Stimulated activated naive CD8-positive, alpha-beta T cell treated with anti-CD3 and anti-CD28 coated beads, Interleukin-15, Interleukin-2, amounts not matched to agents 100 ng/mL and 50 ng/mL, for 24 hours (primary cell): ENCODE measurements at regions not wholly inside any gene's neighbourhood (a gene's known extent, or its start where the extent isn't known, plus 50 kb on each side); places are given as distances from the start of the nearest gene placed in this dataset.

Source experiments
- H3K27ac Mint-ChIP-seq: one replicate; pipeline ENCODE4 v1.8.0; 2021; ENCODE audit warnings: mild to moderate bottlenecking, mixed read lengths
- H3K27me3 Mint-ChIP-seq: one replicate; pipeline ENCODE4 v1.8.0; 2021; ENCODE audit warnings: mixed read lengths
- H3K36me3 Mint-ChIP-seq: one replicate; pipeline ENCODE4 v1.8.0; 2021; ENCODE audit warnings: low read depth, mixed read lengths
- H3K4me1 Mint-ChIP-seq: one replicate; pipeline ENCODE4 v1.8.0; 2021; ENCODE audit warnings: low read depth, mixed read lengths
- H3K4me3 Mint-ChIP-seq: one replicate; pipeline ENCODE4 v1.8.0; 2021; ENCODE audit warnings: mild to moderate bottlenecking, mixed read lengths
- H3K9me3 Mint-ChIP-seq: one replicate; pipeline ENCODE4 v1.8.0; 2021; ENCODE audit warnings: mixed read lengths

DNA sequence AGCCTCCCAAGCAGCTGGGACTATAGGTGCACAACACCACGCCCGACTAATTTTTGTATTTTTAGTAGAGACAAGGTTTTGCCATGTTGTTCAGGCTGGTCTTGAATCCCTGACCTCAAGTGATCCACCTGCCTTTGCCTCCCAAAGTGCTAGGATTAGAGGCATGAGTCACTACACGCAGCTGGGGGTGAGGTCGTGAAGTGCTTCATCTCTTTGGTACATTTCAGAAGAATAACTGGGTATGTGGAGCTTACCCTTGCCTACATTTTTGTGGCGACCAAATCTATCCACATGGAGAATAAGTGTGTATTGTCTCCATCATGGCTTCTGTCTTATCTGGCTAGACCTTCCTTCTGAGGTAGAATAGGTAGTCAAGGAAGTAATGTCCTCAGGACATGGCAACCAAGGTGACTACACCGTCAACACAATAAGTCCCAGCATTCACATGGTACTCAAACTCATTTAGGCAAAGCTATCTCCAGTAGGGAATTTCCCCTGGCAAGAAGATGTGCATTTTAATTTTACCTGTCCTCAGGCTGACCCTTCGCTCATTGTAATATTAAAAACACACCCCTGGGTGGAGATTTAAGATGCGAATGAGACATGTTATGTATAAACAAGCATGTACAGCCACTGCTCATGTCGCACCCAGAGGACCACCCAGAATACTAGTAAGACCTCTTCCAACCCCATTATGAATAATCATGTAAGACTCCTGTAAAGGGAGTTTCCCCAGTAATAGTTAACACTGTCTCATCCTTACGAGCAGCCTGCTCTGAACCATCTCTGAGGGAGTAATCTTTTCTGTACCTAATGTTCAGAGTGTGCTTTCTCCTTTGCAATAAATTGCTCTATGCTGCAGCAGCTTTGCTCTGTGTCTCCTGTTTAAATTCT, 1173.2 kb downstream of the TAF11L14 start:
- Mint-ChIP-seq H3K27ac (no peak overlapping the region), H3K27me3 (peaks cover 6% of the 10 kb centered on the region), H3K36me3 (no peaks in the 10 kb centered on the region), H3K4me3 (no peak overlapping the region), H3K9me3 (no peaks in the 10 kb centered on the region), H3K4me1 (no peaks in the 10 kb centered on the region)

DNA sequence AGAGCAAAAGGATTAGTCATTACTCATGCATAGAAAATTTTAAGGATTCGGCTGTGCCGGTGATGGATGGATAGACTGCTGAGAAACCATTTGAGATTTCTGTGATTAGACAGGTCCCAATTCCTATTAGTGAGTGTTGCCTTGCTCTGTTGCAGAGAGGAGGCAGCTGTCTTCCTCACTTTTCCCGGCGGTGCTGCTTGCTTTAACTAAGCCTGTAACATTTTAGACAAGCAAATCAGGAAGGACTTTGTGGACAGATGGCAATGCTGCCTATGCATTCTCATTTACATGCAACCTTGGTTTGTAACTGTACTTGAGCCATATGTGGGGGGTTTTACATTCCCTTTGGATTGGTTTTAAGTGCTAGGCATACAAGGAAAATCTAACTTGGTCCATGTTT, 1176.3 kb downstream of the CDH18 start:
- no peaks in the 10 kb centered on the region for H3K36me3 Mint-ChIP-seq
- H3K27me3 Mint-ChIP-seq, result peaks cover 6% of the 10 kb centered on the region
- H3K4me3 Mint-ChIP-seq, result no peak overlapping the region
- no peak overlapping the region for H3K27ac Mint-ChIP-seq
- no peaks in the 10 kb centered on the region for H3K4me1 Mint-ChIP-seq
- H3K9me3 Mint-ChIP-seq, result no peaks in the 10 kb centered on the region

DNA sequence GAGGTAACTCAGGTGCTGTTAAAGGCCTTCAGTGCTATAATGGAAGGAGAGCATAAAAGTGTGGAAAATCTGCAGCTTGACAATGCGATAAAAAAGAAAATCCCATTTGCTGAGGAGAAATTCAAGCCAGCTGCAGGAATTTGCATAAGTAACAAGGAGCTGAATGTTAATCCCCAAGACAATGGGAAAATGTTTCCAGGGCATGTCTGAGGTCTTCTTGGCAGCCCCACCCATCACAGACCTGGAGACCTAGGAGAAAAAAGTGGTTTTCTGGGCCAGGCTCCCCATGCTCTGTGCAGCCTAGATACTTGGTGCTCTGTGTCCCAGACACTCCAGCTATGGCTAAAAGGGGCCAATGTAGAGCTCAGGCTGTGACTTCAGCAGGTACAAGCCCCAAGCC, 1159.6 kb downstream of the CDH18 start:
- Mint-ChIP-seq H3K36me3 (no peaks in the 10 kb centered on the region), H3K9me3 (no peaks in the 10 kb centered on the region), H3K27me3 (no peaks in the 10 kb centered on the region), H3K4me3 (no peak overlapping the region), H3K27ac (no peak overlapping the region), H3K4me1 (no peaks in the 10 kb centered on the region)

DNA sequence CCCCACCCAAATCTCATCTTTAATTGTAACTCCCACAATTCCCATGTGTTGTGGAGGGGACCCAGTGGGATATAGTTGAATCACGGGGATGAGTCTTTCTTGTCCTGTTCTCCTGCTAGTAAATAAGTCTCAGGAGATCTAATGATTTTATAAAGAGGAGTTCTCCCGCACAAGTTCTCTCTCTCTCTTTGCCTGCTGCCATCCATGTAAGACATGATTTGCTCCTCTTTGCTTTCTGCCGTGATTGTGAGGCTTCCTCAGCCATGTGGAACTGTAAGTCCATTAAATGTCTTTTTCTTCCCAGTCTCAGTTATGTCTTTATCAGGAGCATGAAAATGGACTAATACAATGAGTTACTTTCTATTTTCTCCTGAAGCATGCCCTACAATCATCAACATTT, 1158.5 kb downstream of the CDH18 start:
- H3K9me3 Mint-ChIP-seq, result no peaks in the 10 kb centered on the region
- H3K27me3 Mint-ChIP-seq, result no peaks in the 10 kb centered on the region
- no peaks in the 10 kb centered on the region for H3K36me3 Mint-ChIP-seq
- H3K27ac Mint-ChIP-seq, result no peak overlapping the region
- no peak overlapping the region for H3K4me3 Mint-ChIP-seq
- no peaks in the 10 kb centered on the region for H3K4me1 Mint-ChIP-seq

DNA sequence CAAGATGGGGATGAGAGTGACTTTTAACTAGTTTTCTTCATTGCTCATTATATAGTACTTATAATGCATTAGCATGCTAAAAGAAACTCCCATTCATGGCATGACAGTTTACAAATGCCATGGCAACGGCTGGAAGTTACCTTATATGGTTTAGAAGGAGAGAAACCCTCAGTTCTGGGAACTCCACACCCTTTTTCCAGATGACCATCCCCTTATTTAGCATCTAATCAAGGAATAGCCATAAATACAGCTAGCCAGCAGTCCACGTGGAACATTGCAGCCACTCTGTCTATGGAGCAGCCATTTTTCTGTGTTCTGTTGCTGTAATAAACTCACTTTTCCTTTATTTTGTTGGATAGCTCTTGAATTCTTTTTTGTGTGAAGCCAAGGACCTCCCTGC, 1137.8 kb downstream of the CDH18 start:
- Mint-ChIP-seq H3K36me3 (no peaks in the 10 kb centered on the region), H3K27ac (no peak overlapping the region), H3K4me3 (no peak overlapping the region), H3K27me3 (no peaks in the 10 kb centered on the region), H3K4me1 (no peaks in the 10 kb centered on the region), H3K9me3 (peaks cover under 1% of the 10 kb centered on the region)

DNA sequence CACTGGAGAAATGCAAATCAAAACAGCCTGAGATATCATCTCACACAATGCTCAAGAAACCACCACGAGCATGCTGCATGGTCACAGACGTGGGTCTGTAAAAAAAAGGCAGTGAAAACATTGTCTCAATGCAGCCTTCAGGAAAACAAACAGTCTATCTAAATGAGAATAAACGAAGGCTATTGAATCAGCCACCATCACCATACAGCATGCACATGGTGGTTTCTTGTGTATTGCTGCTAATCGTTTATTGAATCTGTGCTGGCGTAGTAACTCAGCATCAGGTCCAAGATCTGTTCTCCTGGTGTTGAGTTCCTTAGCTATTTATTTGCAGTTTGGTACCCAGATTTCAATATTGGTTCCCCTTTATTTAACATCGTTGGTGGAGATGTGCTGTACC, 1115.0 kb downstream of the CDH18 start:
- H3K27me3 Mint-ChIP-seq, result no peaks in the 10 kb centered on the region
- no peaks in the 10 kb centered on the region for H3K36me3 Mint-ChIP-seq

DNA sequence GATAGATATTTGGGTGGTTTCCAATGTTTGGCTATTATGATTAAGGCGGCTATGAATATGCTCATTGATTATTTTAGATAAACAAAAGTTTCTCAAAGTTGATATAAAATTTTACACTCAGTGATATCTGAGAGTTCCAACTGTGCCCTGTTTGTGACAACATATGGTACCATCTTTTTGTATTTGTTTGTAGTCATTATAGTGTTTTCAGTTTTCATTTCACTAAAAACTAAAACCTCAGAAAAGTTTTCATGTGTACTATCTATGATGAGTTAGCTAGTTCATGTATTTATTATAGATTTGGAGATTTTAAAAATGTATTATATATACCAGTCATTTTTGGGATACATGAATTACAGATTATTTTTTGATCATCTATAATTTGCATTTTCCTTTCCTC, 1111.4 kb downstream of the CDH18 start:
- H3K27ac Mint-ChIP-seq, result no peak overlapping the region
- no peaks in the 10 kb centered on the region for H3K27me3 Mint-ChIP-seq
- no peak overlapping the region for H3K4me3 Mint-ChIP-seq
- H3K36me3 Mint-ChIP-seq, result no peaks in the 10 kb centered on the region
- no peaks in the 10 kb centered on the region for H3K9me3 Mint-ChIP-seq
- H3K4me1 Mint-ChIP-seq, result no peaks in the 10 kb centered on the region

More for the DNA sequence above, 1115.0 kb downstream of the CDH18 start:
- H3K4me3 Mint-ChIP-seq, result no peak overlapping the region
- no peaks in the 10 kb centered on the region for H3K9me3 Mint-ChIP-seq
- no peak overlapping the region for H3K27ac Mint-ChIP-seq
- H3K4me1 Mint-ChIP-seq, result no peaks in the 10 kb centered on the region

DNA sequence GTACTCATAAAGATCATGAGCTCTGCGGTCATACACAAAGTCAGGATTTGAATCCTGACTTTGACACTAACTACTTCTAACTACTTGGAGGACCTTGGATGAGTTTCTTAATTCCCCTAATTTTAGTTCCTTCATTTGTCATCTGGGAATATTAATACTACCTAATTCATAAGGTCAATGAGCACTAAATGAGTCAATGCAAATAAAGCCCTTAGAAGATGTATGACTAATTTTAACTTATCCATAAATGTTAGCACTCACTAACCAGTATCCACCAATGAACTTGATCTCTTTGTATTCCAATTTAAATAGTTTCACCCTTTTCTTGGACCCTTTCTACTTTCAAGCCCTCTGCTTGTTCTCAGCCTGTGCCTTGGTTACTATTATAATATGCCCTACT, 1106.4 kb downstream of the CDH18 start:
- Mint-ChIP-seq H3K4me1 (no peaks in the 10 kb centered on the region), H3K36me3 (no peaks in the 10 kb centered on the region), H3K9me3 (no peaks in the 10 kb centered on the region), H3K27ac (no peak overlapping the region), H3K4me3 (no peak overlapping the region), H3K27me3 (no peaks in the 10 kb centered on the region)

DNA sequence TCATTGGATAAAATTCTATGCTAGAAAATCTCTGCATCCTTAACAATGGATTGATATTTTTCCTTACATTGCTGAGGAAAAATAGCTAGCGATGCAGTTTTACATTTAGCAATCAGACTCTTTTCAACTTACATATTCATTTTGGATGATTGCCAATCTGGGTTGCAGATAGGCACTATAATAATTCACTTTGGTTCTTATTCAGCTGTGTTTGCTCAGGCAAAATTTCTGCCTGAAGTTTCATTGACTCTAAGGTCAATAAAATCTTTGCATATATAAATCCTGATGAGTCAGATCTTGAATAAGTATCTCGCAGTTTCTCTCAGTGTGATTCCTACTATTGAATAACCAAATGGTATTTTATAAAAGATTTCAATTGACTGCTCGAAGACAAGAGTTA, 1105.8 kb downstream of the CDH18 start:
- no peak overlapping the region for H3K27ac Mint-ChIP-seq
- H3K27me3 Mint-ChIP-seq, result no peaks in the 10 kb centered on the region
- no peaks in the 10 kb centered on the region for H3K4me1 Mint-ChIP-seq
- no peak overlapping the region for H3K4me3 Mint-ChIP-seq
- H3K36me3 Mint-ChIP-seq, result no peaks in the 10 kb centered on the region
- H3K9me3 Mint-ChIP-seq, result no peaks in the 10 kb centered on the region

DNA sequence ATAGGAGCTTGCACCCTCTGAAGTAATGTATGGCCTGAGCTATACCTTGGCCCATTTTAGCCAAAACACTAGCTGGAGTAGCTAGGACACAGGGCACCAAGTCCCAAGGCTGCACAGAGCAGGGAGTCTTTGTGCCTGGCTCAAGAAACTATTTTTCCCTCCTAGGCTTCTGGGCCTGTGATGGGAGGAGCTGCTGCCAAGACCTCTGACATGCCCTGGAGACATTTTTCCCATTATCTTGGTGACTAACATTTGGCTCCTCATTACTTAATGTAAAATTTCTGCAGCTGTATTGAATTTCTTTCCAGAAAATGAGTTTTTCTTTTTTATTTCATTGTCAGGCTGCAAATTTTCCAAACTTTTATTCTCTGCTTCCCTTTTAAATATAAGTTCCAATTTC, 1099.2 kb downstream of the CDH18 start:
- no peaks in the 10 kb centered on the region for H3K36me3 Mint-ChIP-seq
- H3K9me3 Mint-ChIP-seq, result peaks cover 11% of the 10 kb centered on the region
- no peak overlapping the region for H3K4me3 Mint-ChIP-seq
- H3K4me1 Mint-ChIP-seq, result no peaks in the 10 kb centered on the region
- H3K27me3 Mint-ChIP-seq, result no peaks in the 10 kb centered on the region
- H3K27ac Mint-ChIP-seq, result no peak overlapping the region

DNA sequence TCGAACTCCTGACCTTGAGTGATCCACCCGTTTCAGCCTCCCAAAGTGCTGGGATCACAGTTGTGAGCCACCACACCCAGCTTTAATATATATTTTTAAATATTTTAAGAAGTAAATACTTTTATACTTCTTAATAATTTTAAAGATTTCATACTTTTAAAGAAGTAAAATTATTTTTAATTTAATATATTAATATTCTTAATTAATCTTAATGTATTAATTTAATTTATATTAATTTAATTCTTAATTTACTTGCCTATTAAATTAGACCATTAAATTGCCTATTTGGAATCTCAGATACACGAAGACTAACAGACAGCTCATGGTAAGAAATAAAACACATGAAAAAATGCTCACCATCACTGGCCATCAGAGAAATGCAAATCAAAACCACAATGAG, 1087.4 kb downstream of the CDH18 start:
- no peak overlapping the region for H3K4me3 Mint-ChIP-seq
- no peaks in the 10 kb centered on the region for H3K36me3 Mint-ChIP-seq
- no peaks in the 10 kb centered on the region for H3K4me1 Mint-ChIP-seq
- no peaks in the 10 kb centered on the region for H3K9me3 Mint-ChIP-seq
- H3K27me3 Mint-ChIP-seq, result no peaks in the 10 kb centered on the region
- H3K27ac Mint-ChIP-seq, result no peak overlapping the region

DNA sequence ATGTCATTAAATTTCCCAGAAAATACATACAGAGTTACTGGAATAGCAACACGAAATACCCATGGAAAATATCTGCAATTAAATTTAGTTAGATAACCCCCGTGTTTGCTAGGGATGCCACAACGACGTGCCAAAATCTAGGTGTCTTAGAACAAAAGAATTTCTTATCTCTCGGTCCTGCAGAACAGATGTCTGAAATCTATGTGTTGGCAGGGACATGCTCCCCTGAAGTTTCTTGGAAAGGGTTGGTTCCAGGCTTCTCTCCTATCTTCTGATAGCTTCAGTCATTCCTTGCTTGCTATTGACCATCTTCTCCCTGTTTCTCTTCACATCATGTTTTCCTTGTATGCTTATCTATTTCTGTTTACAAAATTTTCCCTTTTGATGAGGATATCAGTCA, 1067.0 kb downstream of the CDH18 start:
- no peak overlapping the region for H3K4me3 Mint-ChIP-seq
- H3K27me3 Mint-ChIP-seq, result no peaks in the 10 kb centered on the region
- peaks cover 5% of the 10 kb centered on the region for H3K9me3 Mint-ChIP-seq

DNA sequence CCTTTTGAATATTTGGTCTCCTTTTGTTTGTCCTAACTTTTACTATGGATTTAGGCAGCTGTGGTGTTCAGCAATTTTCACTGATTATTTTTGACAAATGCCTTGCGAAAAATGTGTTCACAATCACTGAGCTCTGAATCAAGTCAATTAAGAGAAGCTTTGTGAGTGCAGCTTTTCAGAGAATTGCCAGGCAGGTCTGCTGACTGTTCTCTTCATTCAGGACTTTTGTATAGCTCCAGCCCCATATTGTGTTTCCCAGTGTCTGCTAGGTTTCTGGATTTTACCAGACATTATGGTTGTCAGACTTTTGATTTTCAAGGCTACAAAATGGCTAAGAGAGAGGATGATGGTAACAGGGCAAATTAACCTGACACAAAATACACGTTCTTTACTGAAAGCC, 1055.9 kb downstream of the CDH18 start:
- no peaks in the 10 kb centered on the region for H3K4me1 Mint-ChIP-seq
- no peaks in the 10 kb centered on the region for H3K27me3 Mint-ChIP-seq
- H3K9me3 Mint-ChIP-seq, result peaks cover 3% of the 10 kb centered on the region
- H3K27ac Mint-ChIP-seq, result no peak overlapping the region
- H3K36me3 Mint-ChIP-seq, result no peaks in the 10 kb centered on the region
- H3K4me3 Mint-ChIP-seq, result no peak overlapping the region

More for the DNA sequence above, 1067.0 kb downstream of the CDH18 start:
- Mint-ChIP-seq H3K4me1 (no peaks in the 10 kb centered on the region), H3K27ac (no peak overlapping the region), H3K36me3 (no peaks in the 10 kb centered on the region)

DNA sequence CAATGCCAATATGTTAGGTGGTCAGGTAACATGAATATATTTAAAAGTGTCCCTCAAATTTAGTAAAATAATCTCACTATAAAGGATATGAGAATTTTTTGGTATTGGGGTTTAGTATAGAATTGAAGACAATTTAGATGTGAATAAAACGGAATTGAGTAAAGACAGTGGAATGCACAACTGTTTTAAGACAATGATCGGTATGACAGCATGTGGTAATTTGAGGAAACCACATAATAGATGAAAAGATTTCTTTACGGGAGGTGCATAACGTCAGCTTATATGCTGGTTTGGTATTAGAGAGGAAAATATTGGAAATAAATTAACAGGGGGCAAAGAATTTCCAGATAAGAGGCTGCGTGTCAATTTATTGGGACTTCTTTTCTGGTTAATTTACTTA, 1043.2 kb downstream of the CDH18 start:
- no peaks in the 10 kb centered on the region for H3K36me3 Mint-ChIP-seq
- H3K9me3 Mint-ChIP-seq, result peaks cover 3% of the 10 kb centered on the region
- no peaks in the 10 kb centered on the region for H3K27me3 Mint-ChIP-seq
- H3K27ac Mint-ChIP-seq, result no peak overlapping the region
- H3K4me3 Mint-ChIP-seq, result no peak overlapping the region
- H3K4me1 Mint-ChIP-seq, result no peaks in the 10 kb centered on the region

DNA sequence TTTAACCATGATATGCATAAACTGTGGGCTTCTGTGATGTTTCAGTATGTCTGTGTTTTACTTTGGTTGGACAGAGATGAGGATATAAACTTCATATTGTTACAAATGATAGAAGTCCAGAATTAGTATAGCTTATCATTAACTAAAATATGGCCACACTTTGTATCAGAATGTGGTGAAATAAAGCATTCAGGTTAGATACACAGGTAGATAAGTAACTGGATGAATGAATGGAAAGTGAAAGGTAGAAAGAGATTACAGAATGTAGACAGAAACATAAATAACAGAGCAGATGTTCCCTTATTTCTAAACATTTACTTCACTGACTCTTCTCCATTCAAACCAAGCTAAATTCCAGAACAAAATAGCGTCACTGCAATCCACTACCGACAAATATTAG, 1033.8 kb downstream of the CDH18 start:
- no peak overlapping the region for H3K4me3 Mint-ChIP-seq
- H3K36me3 Mint-ChIP-seq, result no peaks in the 10 kb centered on the region
- H3K27ac Mint-ChIP-seq, result no peak overlapping the region
- no peaks in the 10 kb centered on the region for H3K4me1 Mint-ChIP-seq
- peaks cover 6% of the 10 kb centered on the region for H3K9me3 Mint-ChIP-seq
- H3K27me3 Mint-ChIP-seq, result no peaks in the 10 kb centered on the region

DNA sequence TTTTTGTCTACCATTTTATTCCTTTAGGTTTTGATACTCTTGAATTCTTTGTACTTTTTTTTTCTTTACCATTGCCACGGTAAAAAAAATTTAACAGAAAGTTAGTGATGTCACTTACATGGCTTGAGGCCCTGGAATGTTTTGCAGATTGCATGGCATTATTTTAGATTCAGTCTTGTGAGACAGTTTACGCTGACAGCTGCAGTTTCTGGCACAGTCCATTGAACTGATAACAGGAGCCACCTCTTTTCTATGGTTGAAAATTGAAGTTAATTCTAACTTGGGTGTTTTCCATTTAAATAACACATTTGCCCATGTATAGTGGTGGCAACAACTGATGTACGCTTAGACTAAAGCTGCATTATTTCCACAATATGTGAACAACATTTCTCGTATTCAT, 1028.5 kb downstream of the CDH18 start:
- Mint-ChIP-seq H3K9me3 (peaks cover 2% of the 10 kb centered on the region), H3K36me3 (no peaks in the 10 kb centered on the region), H3K4me3 (no peak overlapping the region), H3K4me1 (no peaks in the 10 kb centered on the region), H3K27me3 (no peaks in the 10 kb centered on the region), H3K27ac (no peak overlapping the region)
